HG03045 (cell line): ENCODE measurements at regions not wholly inside any gene's neighbourhood (a gene's known extent, or its start where the extent isn't known, plus 50 kb on each side); places are given as distances from the start of the nearest gene placed in this dataset.

ENCODE experiments used
- ATAC-seq: cut with Tn5 transposase; IDR thresholded peaks from one replicate; pipeline ENCODE4 v1.9.1; 2021; ENCODE audit warnings: mild to moderate bottlenecking, moderate library complexity; ENCODE audit not compliant: unreplicated experiment

GRCh38 chr10:130368761-130369560 lies 232.8 kb downstream of the GLRX3 start:
- ATAC-seq = no peak

GRCh38 chr10:130369645-130370381 lies 233.6 kb downstream of the GLRX3 start:
- ATAC-seq = no peak

- ATAC-seq = no peak
Measured at GRCh38 chr10:130370721-130371120, 234.5 kb downstream of the GLRX3 start.

- no peak for ATAC-seq
Measured at GRCh38 chr10:130371156-130371555, 235.0 kb downstream of the GLRX3 start.

- ATAC-seq = no peak
Measured at GRCh38 chr10:130371666-130372065, 235.5 kb downstream of the GLRX3 start.

GRCh38 chr10:130372222-130372621 lies 236.0 kb downstream of the GLRX3 start:
- ATAC-seq = no peak

- ATAC-seq = no peak
Measured at GRCh38 chr10:130372866-130373265, 236.7 kb downstream of the GLRX3 start.

- ATAC-seq = no peak
Measured at GRCh38 chr10:130377986-130378540, 241.9 kb downstream of the GLRX3 start.

- ATAC-seq = no peak
Measured at GRCh38 chr10:130378556-130379400, 242.6 kb downstream of the GLRX3 start.

GRCh38 chr10:130380056-130380455 lies 243.9 kb downstream of the GLRX3 start:
- ATAC-seq = no peak

GRCh38 chr10:130382031-130382430 lies 245.8 kb downstream of the GLRX3 start:
- no peak for ATAC-seq

- no peak for ATAC-seq
Measured at GRCh38 chr10:130387936-130388580, 251.9 kb downstream of the GLRX3 start.

- no peak for ATAC-seq
Measured at GRCh38 chr10:130388746-130389145, 252.6 kb downstream of the GLRX3 start.

GRCh38 chr10:130389906-130390305 lies 253.7 kb downstream of the GLRX3 start:
- ATAC-seq = no peak

- no peak for ATAC-seq
Measured at GRCh38 chr10:130392031-130392430, 255.8 kb downstream of the GLRX3 start.

GRCh38 chr10:130393342-130393741 lies 257.2 kb downstream of the GLRX3 start:
- no peak for ATAC-seq

- ATAC-seq = no peak
Measured at GRCh38 chr10:130394832-130395231, 258.6 kb downstream of the GLRX3 start.

GRCh38 chr10:130395248-130395936 lies 259.2 kb downstream of the GLRX3 start:
- no peak for ATAC-seq

- no peak for ATAC-seq
Measured at GRCh38 chr10:130396044-130396443, 259.9 kb downstream of the GLRX3 start.
